ENCODE measurements at regions not wholly inside any gene's neighbourhood (a gene's known extent, or its start where the extent isn't known, plus 50 kb on each side); places are given as distances from the start of the nearest gene placed in this dataset.
"Not testable (repeated sequence)": the region's sequence is repeated elsewhere in the genome, so short reads cannot be mapped to it uniquely, and the experiment has no call there.

GRCh38 chr11:57047610-57048009, 58.9 kb downstream of the OR5AK2 start:
- TF ChIP-seq CTCF (IDR thresholded peaks at IDR 0.05), result no peak
- H3K4me3 ChIP-seq, result no peak overlapping the region
- H3K27me3 ChIP-seq, result no peaks in the 10 kb centered on the region
- no peaks in the 10 kb centered on the region for H3K9me3 ChIP-seq
- no peaks in the 10 kb centered on the region for H3K36me3 ChIP-seq
- no peaks in the 10 kb centered on the region for H3K4me1 ChIP-seq
- no peak overlapping the region for H3K27ac ChIP-seq
- intact Hi-C loops (cut with DNase I), result no loop called here
- no peak for DNase-seq (ENCODE audit: low spot score in 2 of 2)

- Histone ChIP-seq H3K36me3 (no peaks in the 10 kb centered on the region), H3K27me3 (no peaks in the 10 kb centered on the region), H3K9me3 (no peaks in the 10 kb centered on the region), H3K4me3 (no peak overlapping the region), H3K27ac (no peak overlapping the region), H3K4me1 (no peaks in the 10 kb centered on the region)
- TF ChIP-seq CTCF (IDR thresholded peaks at IDR 0.05), result no peak
- intact Hi-C loops (cut with DNase I), result loop anchor here (10.0 kb wide), 1 partner anchor 65 kb away; no protein-coding TSS in a partner anchor
- no peak for DNase-seq (ENCODE audit: low spot score in 2 of 2)
Observed at GRCh38 chr11:57049749-57050148, 61.0 kb downstream of the OR5AK2 start.

GRCh38 chr11:57054817-57055216, 66.1 kb downstream of the OR5AK2 start:
- intact Hi-C loops (cut with DNase I), result loop anchor here (10.0 kb wide), 1 partner anchor 60 kb away; no protein-coding TSS in a partner anchor
- Histone ChIP-seq H3K9me3 (no peaks in the 10 kb centered on the region), H3K4me1 (no peaks in the 10 kb centered on the region), H3K36me3 (no peaks in the 10 kb centered on the region), H3K4me3 (no peak overlapping the region), H3K27ac (no peak overlapping the region), H3K27me3 (no peaks in the 10 kb centered on the region)
- TF ChIP-seq CTCF (IDR thresholded peaks at IDR 0.05), result no peak
- no peak for DNase-seq (ENCODE audit: low spot score in 2 of 2)

- Histone ChIP-seq H3K9me3 (no peaks in the 10 kb centered on the region), H3K36me3 (no peaks in the 10 kb centered on the region), H3K4me3 (no peak overlapping the region), H3K4me1 (no peaks in the 10 kb centered on the region), H3K27ac (no peak overlapping the region), H3K27me3 (no peaks in the 10 kb centered on the region)
- intact Hi-C loops (cut with DNase I), result loop anchor here (10.0 kb wide), 1 partner anchor 59 kb away; no protein-coding TSS in a partner anchor
- no peak for DNase-seq (ENCODE audit: low spot score in 2 of 2)
- TF ChIP-seq CTCF (IDR thresholded peaks at IDR 0.05), result no peak
Observed at GRCh38 chr11:57055744-57056143, 67.0 kb downstream of the OR5AK2 start.

- Histone ChIP-seq H3K27ac (no peak overlapping the region), H3K27me3 (no peaks in the 10 kb centered on the region), H3K4me1 (no peaks in the 10 kb centered on the region), H3K36me3 (no peaks in the 10 kb centered on the region), H3K4me3 (no peak overlapping the region), H3K9me3 (no peaks in the 10 kb centered on the region)
- DNase-seq (ENCODE audit: low spot score in 2 of 2), result no peak
- TF ChIP-seq CTCF (IDR thresholded peaks at IDR 0.05), result no peak
- intact Hi-C loops (cut with DNase I), result loop anchor here (10.0 kb wide), 1 partner anchor 58 kb away; no protein-coding TSS in a partner anchor
Observed at GRCh38 chr11:57056735-57057134, 68.0 kb downstream of the OR5AK2 start.

- intact Hi-C loops (cut with DNase I), result loop anchor here (10.0 kb wide), 1 partner anchor 57 kb away; no protein-coding TSS in a partner anchor
- TF ChIP-seq CTCF (IDR thresholded peaks at IDR 0.05), result no peak
- H3K4me1 ChIP-seq, result no peaks in the 10 kb centered on the region
- H3K4me3 ChIP-seq, result no peak overlapping the region
- no peaks in the 10 kb centered on the region for H3K9me3 ChIP-seq
- H3K27ac ChIP-seq, result no peak overlapping the region
- H3K36me3 ChIP-seq, result no peaks in the 10 kb centered on the region
- no peak for DNase-seq (ENCODE audit: low spot score in 2 of 2)
- H3K27me3 ChIP-seq, result no peaks in the 10 kb centered on the region
Observed at GRCh38 chr11:57057561-57057960, 68.8 kb downstream of the OR5AK2 start.

- H3K4me3 ChIP-seq; H3K36me3 ChIP-seq; H3K27me3 ChIP-seq; H3K4me1 ChIP-seq; H3K9me3 ChIP-seq; DNase-seq (ENCODE audit: low spot score in 2 of 2); intact Hi-C loops (cut with DNase I); H3K27ac ChIP-seq: not testable (repeated sequence)
Observed at GRCh38 chr11:57062957-57063356, 74.2 kb downstream of the OR5AK2 start.

Data from ascending aorta (tissue), 2 donors.